ENCODE measurements at regions not wholly inside any gene's neighbourhood (a gene's known extent, or its start where the extent isn't known, plus 50 kb on each side); places are given as distances from the start of the nearest gene placed in this dataset.

GRCh38 chr17:68657166-68657565 lies 56.0 kb upstream of the FAM20A start:
- TF ChIP-seq CTCF (IDR thresholded peaks at IDR 0.05) (no peak), POLR2A (IDR thresholded peaks at IDR 0.05) (no peak)
